Neural cell (in vitro differentiated cells): ENCODE measurements at regions not wholly inside any gene's neighbourhood (a gene's known extent, or its start where the extent isn't known, plus 50 kb on each side); places are given as distances from the start of the nearest gene placed in this dataset.

ENCODE experiments used
- H2AFZ ChIP-seq: fragments of 200-600, 300-800 bp; sonication (generic), shearing (Covaris generic); 2 replicates; pipeline ENCODE4 v1.6.0; 2014; ENCODE audit warnings: low read depth, mild to moderate bottlenecking, antibody characterized with exemption, low read length, moderate library complexity
- H3F3A ChIP-seq: fragments of 200-600 bp; shearing (Covaris generic); 2 replicates; pipeline ENCODE4 v1.6.1; 2016; ENCODE audit warnings: mild to moderate bottlenecking, moderate library complexity, mixed read lengths, antibody characterized with exemption, low read length; ENCODE audit not compliant: insufficient read depth, poor library complexity, severe bottlenecking
- H3K27ac ChIP-seq: fragments of 200-600, 300-800 bp; sonication (generic), shearing (Covaris generic); 2 replicates; pipeline ENCODE4 v1.5.1; 2014; ENCODE audit warnings: mild to moderate bottlenecking, low read length, moderate library complexity
- H3K27me3 ChIP-seq: fragments of 300-800, 200-600 bp; sonication (generic), shearing (Covaris generic); 2 replicates; pipeline ENCODE4 v1.6.0; 2014; ENCODE audit warnings: mild to moderate bottlenecking, low read depth, low read length, moderate library complexity; ENCODE audit not compliant: insufficient read depth
- H3K36me3 ChIP-seq: fragments of 300-800, 200-600 bp; sonication (generic), shearing (Covaris generic); 2 replicates; pipeline ENCODE4 v1.5.1; 2014; ENCODE audit warnings: mild to moderate bottlenecking, antibody characterized with exemption, low read length, moderate library complexity; ENCODE audit not compliant: insufficient read depth
- H3K4me2 ChIP-seq: fragments of 300-800, 200-600 bp; sonication (generic), shearing (Covaris generic); 2 replicates; pipeline ENCODE4 v1.6.0; 2014; ENCODE audit warnings: mild to moderate bottlenecking, low read length
- H3K4me3 ChIP-seq: fragments of 300-800, 200-600 bp; sonication (generic), shearing (Covaris generic); 2 replicates; pipeline ENCODE4 v1.5.1; 2014; ENCODE audit warnings: mild to moderate bottlenecking, low read length, moderate library complexity
- H3K79me2 ChIP-seq: fragments of 200-600 bp; shearing (Covaris generic); replicated peaks from 2 replicates; pipeline ENCODE4 v1.6.0; 2014; ENCODE audit warnings: mild to moderate bottlenecking, low read length, moderate library complexity; ENCODE audit not compliant: insufficient read depth
- H3K9ac ChIP-seq: fragments of 300-800, 200-600 bp; sonication (generic), shearing (Covaris generic); 2 replicates; pipeline ENCODE4 v1.6.1; 2016; ENCODE audit warnings: mild to moderate bottlenecking, low read length, mixed read lengths
- H3K9me2 ChIP-seq: fragments of 200-600 bp; shearing (Covaris generic); 2 replicates; pipeline ENCODE4 v1.6.1; 2016; ENCODE audit warnings: mild to moderate bottlenecking, low read length, mixed read lengths; ENCODE audit not compliant: insufficient read depth
- H3K9me3 ChIP-seq: fragments of 200-600, 300-800 bp; sonication (generic), shearing (Covaris generic); 2 replicates; pipeline ENCODE4 v1.6.1; 2016; ENCODE audit warnings: mild to moderate bottlenecking, mixed run types, low read length, moderate library complexity, mixed read lengths
- H4K20me1 ChIP-seq: fragments of 200-600 bp; shearing (Covaris generic); 2 replicates; pipeline ENCODE4 v1.6.1; 2016; ENCODE audit warnings: mild to moderate bottlenecking, mixed run types; ENCODE audit not compliant: insufficient read depth
- CTCF ChIP-seq: fragments of 450-650 bp; IDR thresholded peaks from 2 replicates; pipeline ENCODE4 v1.5.1; 2014; ENCODE audit warnings: antibody characterized with exemption, mild to moderate bottlenecking, moderate library complexity; ENCODE audit not compliant: poor library complexity, severe bottlenecking
- EP300 ChIP-seq: fragments of 450-650 bp; conservative IDR thresholded peaks from 2 replicates; pipeline ENCODE4 v1.6.1; 2014; ENCODE audit warnings: antibody characterized with exemption, mild to moderate bottlenecking, moderate library complexity; ENCODE audit not compliant: poor library complexity, severe bottlenecking
- EZH2 ChIP-seq: fragments of 200-600, 300-800 bp; shearing (Covaris generic), sonication (generic); IDR thresholded peaks from 2 replicates; pipeline ENCODE4 v1.6.1; 2014; ENCODE audit warnings: antibody characterized with exemption, low read length, borderline replicate concordance, mild to moderate bottlenecking; ENCODE audit not compliant: insufficient read depth, poor library complexity, severe bottlenecking
- MXI1 ChIP-seq: fragments of 450-650 bp; conservative IDR thresholded peaks from 2 replicates; pipeline ENCODE4 v1.6.1; 2014; ENCODE audit warnings: antibody characterized with exemption, mild to moderate bottlenecking; ENCODE audit not compliant: poor library complexity, severe bottlenecking
- POLR2AphosphoS5 ChIP-seq: IDR thresholded peaks from 2 replicates; pipeline ENCODE4 v1.6.1; 2012
- RAD21 ChIP-seq: fragments of 450-650 bp; conservative IDR thresholded peaks from 2 replicates; pipeline ENCODE4 v1.6.1; 2014; ENCODE audit warnings: antibody characterized with exemption, mild to moderate bottlenecking, moderate library complexity
- REST ChIP-seq: IDR thresholded peaks from 2 replicates; pipeline ENCODE4 v1.6.1; 2012; ENCODE audit warnings: borderline replicate concordance
- SMC3 ChIP-seq: fragments of 450-650 bp; conservative IDR thresholded peaks from 2 replicates; pipeline ENCODE4 v1.6.1; 2014; ENCODE audit warnings: antibody characterized with exemption, mild to moderate bottlenecking, moderate library complexity; ENCODE audit not compliant: poor library complexity
- TAF1 ChIP-seq: IDR thresholded peaks from 2 replicates; pipeline ENCODE4 v1.6.1; 2012; ENCODE audit warnings: low read depth

- Histone ChIP-seq H3K27me3 (no peaks in the 10 kb centered on the region), H3K27ac (no peak overlapping the region), H3K9me2 (no peaks in the 10 kb centered on the region), H3K4me3 (no peak overlapping the region), H3F3A (no peaks in the 10 kb centered on the region), H3K9me3 (no peaks in the 10 kb centered on the region), H3K9ac (no peak overlapping the region), H3K79me2 (no peaks in the 10 kb centered on the region), H4K20me1 (no peaks in the 10 kb centered on the region), H2AFZ (no peak overlapping the region), H3K4me2 (no peak overlapping the region), H3K36me3 (no peaks in the 10 kb centered on the region)
- TF ChIP-seq POLR2AphosphoS5 = no peak
- no peak for TF ChIP-seq RAD21
- TF ChIP-seq SMC3 = no peak
- no peak for TF ChIP-seq EP300
- no peak for TF ChIP-seq EZH2
- no peak for TF ChIP-seq CTCF
- no peak for TF ChIP-seq TAF1
- TF ChIP-seq MXI1 = no peak
- TF ChIP-seq REST = no peak
These were observed 243.4 kb downstream of the IKZF2 start for GRCh38 chr2:212908031-212908430.

- H3K27ac ChIP-seq = no peak overlapping the region
- no peaks in the 10 kb centered on the region for H4K20me1 ChIP-seq
- H2AFZ ChIP-seq = no peak overlapping the region
- H3F3A ChIP-seq = no peaks in the 10 kb centered on the region
- no peak overlapping the region for H3K4me2 ChIP-seq
- no peak overlapping the region for H3K4me3 ChIP-seq
- H3K79me2 ChIP-seq = no peaks in the 10 kb centered on the region
- no peaks in the 10 kb centered on the region for H3K27me3 ChIP-seq
- no peaks in the 10 kb centered on the region for H3K9me3 ChIP-seq
- no peak overlapping the region for H3K9ac ChIP-seq
- TF ChIP-seq EZH2 = no peak
- no peak for TF ChIP-seq POLR2AphosphoS5
- no peak for TF ChIP-seq REST
- no peak for TF ChIP-seq RAD21
- no peak for TF ChIP-seq EP300
- no peak for TF ChIP-seq SMC3
- TF ChIP-seq CTCF = no peak
- no peak for TF ChIP-seq MXI1
- TF ChIP-seq TAF1 = no peak
- no peaks in the 10 kb centered on the region for H3K9me2 ChIP-seq
- no peaks in the 10 kb centered on the region for H3K36me3 ChIP-seq
These were observed 244.8 kb downstream of the IKZF2 start for GRCh38 chr2:212906620-212907019.
